Activated CD4-positive, alpha-beta memory T cell treated with anti-CD3 and anti-CD28 coated beads, Interleukin-2, amount 10 ng/mL, durations not matched to agents 7 days and 5 days (primary cell): ENCODE measurements at regions not wholly inside any gene's neighbourhood (a gene's known extent, or its start where the extent isn't known, plus 50 kb on each side); places are given as distances from the start of the nearest gene placed in this dataset.
A peak's percentile ranks its signal among the peaks of the same experiment; 100 is the strongest.
"Not testable (repeated sequence)": the region's sequence is repeated elsewhere in the genome, so short reads cannot be mapped to it uniquely, and the experiment has no call there.

Experiments
- CTCF ChIA-PET: fragments of 350-600 bp; sonication (Branson Sonifier 250); formaldehyde crosslinking; loops from one replicate; lab custom pipeline; 2021; ENCODE audit warnings: antibody characterized with exemption, inconsistent platforms; lab: Charles Lee
- POLR2A ChIA-PET: fragments of 350-600 bp; sonication (Branson Sonifier 250); formaldehyde crosslinking; loops from one replicate; lab custom pipeline; 2021; ENCODE audit warnings: antibody characterized with exemption; lab: Charles Lee
- DNase-seq: peaks from one replicate; pipeline ENCODE4 v3.0.0-alpha.2; 2020
- H3K27ac Mint-ChIP-seq: one replicate; pipeline ENCODE4 v1.8.0; 2021; ENCODE audit warnings: mild to moderate bottlenecking, mixed read lengths
- H3K27me3 Mint-ChIP-seq: one replicate; pipeline ENCODE4 v1.8.0; 2021; ENCODE audit warnings: mixed read lengths
- H3K36me3 Mint-ChIP-seq: one replicate; pipeline ENCODE4 v1.8.0; 2021; ENCODE audit warnings: low read depth, mixed read lengths
- H3K4me1 Mint-ChIP-seq: one replicate; pipeline ENCODE4 v1.8.0; 2021; ENCODE audit warnings: mixed read lengths
- H3K4me3 Mint-ChIP-seq: one replicate; pipeline ENCODE4 v1.8.0; 2021; ENCODE audit warnings: mild to moderate bottlenecking, mixed read lengths
- H3K9me3 Mint-ChIP-seq: one replicate; pipeline ENCODE4 v1.8.0; 2021; ENCODE audit warnings: mixed read lengths

- H3K27ac Mint-ChIP-seq, H3K9me3 Mint-ChIP-seq, H3K4me1 Mint-ChIP-seq, POLR2A ChIA-PET, DNase-seq, H3K36me3 Mint-ChIP-seq, CTCF ChIA-PET: not testable (repeated sequence)
- H3K27me3 Mint-ChIP-seq, result peaks cover 14% of the 10 kb centered on the region
- peak overlapping the region; percentile 46 for H3K4me3 Mint-ChIP-seq
Observed at GRCh38 chr7:25602730-25603426, 374.6 kb upstream of the NPVF start.

GRCh38 chr7:25603427-25603740, 375.1 kb upstream of the NPVF start:
- H3K36me3 Mint-ChIP-seq, H3K4me1 Mint-ChIP-seq, POLR2A ChIA-PET, H3K9me3 Mint-ChIP-seq, H3K27ac Mint-ChIP-seq, CTCF ChIA-PET, DNase-seq: not testable (repeated sequence)
- peaks cover 14% of the 10 kb centered on the region for H3K27me3 Mint-ChIP-seq
- H3K4me3 Mint-ChIP-seq, result peak overlapping the region; percentile 46

- Mint-ChIP-seq H3K4me3 (no peak overlapping the region), H3K4me1 (no peaks in the 10 kb centered on the region), H3K9me3 (no peaks in the 10 kb centered on the region), H3K27me3 (peaks cover 4% of the 10 kb centered on the region), H3K27ac (no peak overlapping the region), H3K36me3 (no peaks in the 10 kb centered on the region)
- POLR2A ChIA-PET, result no interaction called here
- no peak for DNase-seq
- CTCF ChIA-PET, result no interaction called here
Observed at GRCh38 chr7:25611196-25611595, 382.9 kb upstream of the NPVF start.

GRCh38 chr7:25613912-25614311, 385.6 kb upstream of the NPVF start:
- DNase-seq, result no peak
- Mint-ChIP-seq H3K9me3 (no peaks in the 10 kb centered on the region), H3K27ac (no peak overlapping the region), H3K27me3 (peaks cover 4% of the 10 kb centered on the region), H3K4me3 (no peak overlapping the region), H3K36me3 (no peaks in the 10 kb centered on the region), H3K4me1 (no peaks in the 10 kb centered on the region)
- POLR2A ChIA-PET, result no interaction called here
- CTCF ChIA-PET, result no interaction called here

- no peak for DNase-seq
- ChIA-PET CTCF (no interaction called here), POLR2A (no interaction called here)
- no peaks in the 10 kb centered on the region for H3K4me1 Mint-ChIP-seq
- no peaks in the 10 kb centered on the region for H3K36me3 Mint-ChIP-seq
- peaks cover 4% of the 10 kb centered on the region for H3K27me3 Mint-ChIP-seq
- H3K27ac Mint-ChIP-seq, result no peak overlapping the region
- no peaks in the 10 kb centered on the region for H3K9me3 Mint-ChIP-seq
- H3K4me3 Mint-ChIP-seq, result no peak overlapping the region
Observed at GRCh38 chr7:25614415-25614814, 386.1 kb upstream of the NPVF start.

GRCh38 chr7:25615003-25615402, 386.7 kb upstream of the NPVF start:
- Mint-ChIP-seq H3K4me1 (peaks cover 3% of the 10 kb centered on the region), H3K27ac (no peak overlapping the region), H3K27me3 (peaks cover 4% of the 10 kb centered on the region), H3K36me3 (no peaks in the 10 kb centered on the region), H3K4me3 (no peak overlapping the region), H3K9me3 (no peaks in the 10 kb centered on the region)
- ChIA-PET POLR2A (no interaction called here), CTCF (no interaction called here)
- DNase-seq, result no peak

GRCh38 chr7:25615593-25615992, 387.3 kb upstream of the NPVF start:
- Mint-ChIP-seq H3K4me1 (peaks cover 9% of the 10 kb centered on the region), H3K27ac (no peak overlapping the region), H3K36me3 (no peaks in the 10 kb centered on the region), H3K4me3 (no peak overlapping the region), H3K27me3 (peaks cover 4% of the 10 kb centered on the region), H3K9me3 (no peaks in the 10 kb centered on the region)
- ChIA-PET POLR2A (no interaction called here), CTCF (no interaction called here)
- no peak for DNase-seq

GRCh38 chr7:25617214-25617613, 388.9 kb upstream of the NPVF start:
- POLR2A ChIA-PET, result no interaction called here

GRCh38 chr7:25617673-25618072, 389.4 kb upstream of the NPVF start:
- peaks cover 14% of the 10 kb centered on the region for H3K4me1 Mint-ChIP-seq
- CTCF ChIA-PET, result no interaction called here

More at GRCh38 chr7:25617214-25617613, 388.9 kb upstream of the NPVF start:
- DNase-seq, result no peak
- H3K9me3 Mint-ChIP-seq, result no peaks in the 10 kb centered on the region
- peaks cover 14% of the 10 kb centered on the region for H3K4me1 Mint-ChIP-seq
- no peaks in the 10 kb centered on the region for H3K27me3 Mint-ChIP-seq
- H3K4me3 Mint-ChIP-seq, result no peak overlapping the region
- CTCF ChIA-PET, result no interaction called here
- H3K27ac Mint-ChIP-seq, result no peak overlapping the region
- H3K36me3 Mint-ChIP-seq, result no peaks in the 10 kb centered on the region

GRCh38 chr7:25619381-25619780, 391.1 kb upstream of the NPVF start:
- ChIA-PET POLR2A (no interaction called here), CTCF (interaction anchor here (1.3 to 1.4 kb wide), 2 partner anchors 9 to 360 kb away, joined by 3 to 4 read pairs; no protein-coding TSS in a partner anchor)
- H3K4me1 Mint-ChIP-seq, result peaks cover 14% of the 10 kb centered on the region
- no peak overlapping the region for H3K27ac Mint-ChIP-seq
- H3K9me3 Mint-ChIP-seq, result no peaks in the 10 kb centered on the region
- DNase-seq, result no peak
- no peak overlapping the region for H3K4me3 Mint-ChIP-seq
- no peaks in the 10 kb centered on the region for H3K27me3 Mint-ChIP-seq
- H3K36me3 Mint-ChIP-seq, result no peaks in the 10 kb centered on the region

More at GRCh38 chr7:25617673-25618072, 389.4 kb upstream of the NPVF start:
- DNase-seq, result no peak
- POLR2A ChIA-PET, result no interaction called here
- Mint-ChIP-seq H3K36me3 (no peaks in the 10 kb centered on the region), H3K27me3 (no peaks in the 10 kb centered on the region), H3K9me3 (no peaks in the 10 kb centered on the region), H3K4me3 (no peak overlapping the region), H3K27ac (no peak overlapping the region)

- peaks cover 14% of the 10 kb centered on the region for H3K4me1 Mint-ChIP-seq
- ChIA-PET CTCF (interaction anchor here (1.3 to 1.4 kb wide), 2 partner anchors 10 to 360 kb away, joined by 3 to 4 read pairs; no protein-coding TSS in a partner anchor), POLR2A (no interaction called here)
- H3K36me3 Mint-ChIP-seq, result no peaks in the 10 kb centered on the region
- peak; percentile 17 for DNase-seq
- no peak overlapping the region for H3K4me3 Mint-ChIP-seq
- no peaks in the 10 kb centered on the region for H3K27me3 Mint-ChIP-seq
- no peak overlapping the region for H3K27ac Mint-ChIP-seq
- no peaks in the 10 kb centered on the region for H3K9me3 Mint-ChIP-seq
Observed at GRCh38 chr7:25619963-25620799, 391.9 kb upstream of the NPVF start.

GRCh38 chr7:25621993-25622392, 393.7 kb upstream of the NPVF start:
- Mint-ChIP-seq H3K27me3 (no peaks in the 10 kb centered on the region), H3K9me3 (no peaks in the 10 kb centered on the region), H3K27ac (no peak overlapping the region), H3K4me3 (no peak overlapping the region), H3K4me1 (peaks cover 14% of the 10 kb centered on the region), H3K36me3 (no peaks in the 10 kb centered on the region)
- ChIA-PET CTCF (no interaction called here), POLR2A (no interaction called here)
- no peak for DNase-seq

GRCh38 chr7:25622695-25623094, 394.4 kb upstream of the NPVF start:
- no peak overlapping the region for H3K4me3 Mint-ChIP-seq
- POLR2A ChIA-PET, result no interaction called here
- DNase-seq, result no peak
- CTCF ChIA-PET, result no interaction called here
- H3K36me3 Mint-ChIP-seq, result no peaks in the 10 kb centered on the region
- peaks cover 14% of the 10 kb centered on the region for H3K4me1 Mint-ChIP-seq
- H3K27ac Mint-ChIP-seq, result no peak overlapping the region
- no peaks in the 10 kb centered on the region for H3K27me3 Mint-ChIP-seq
- H3K9me3 Mint-ChIP-seq, result no peaks in the 10 kb centered on the region
